Brain pericyte (primary cell): ENCODE measurements at regions not wholly inside any gene's neighbourhood (a gene's known extent, or its start where the extent isn't known, plus 50 kb on each side); places are given as distances from the start of the nearest gene placed in this dataset.

Source experiments
- DNase-seq: peaks from one replicate; pipeline ENCODE4 v3.0.0-alpha.2; 2012; ENCODE audit warnings: low read depth, low spot score

- DNase-seq: no peak
These were observed 1301.9 kb downstream of the PCDH7 start for GRCh38 chr4:32022071-32022470.

- DNase-seq: no peak
These were observed 1305.8 kb downstream of the PCDH7 start for GRCh38 chr4:32025851-32026459.

- DNase-seq: no peak
These were observed 1310.2 kb downstream of the PCDH7 start for GRCh38 chr4:32030406-32030805.

GRCh38 chr4:32031026-32031425 is 1310.9 kb downstream of the PCDH7 start:
- no peak for DNase-seq

GRCh38 chr4:32032136-32032672 is 1312.0 kb downstream of the PCDH7 start:
- no peak for DNase-seq

- DNase-seq: no peak
These were observed 1317.2 kb downstream of the PCDH7 start for GRCh38 chr4:32037399-32037798.

- no peak for DNase-seq
These were observed 1322.5 kb downstream of the PCDH7 start for GRCh38 chr4:32042486-32043247.

- DNase-seq: no peak
These were observed 1323.1 kb downstream of the PCDH7 start for GRCh38 chr4:32043248-32043633.

GRCh38 chr4:32061916-32062315 is 1341.7 kb downstream of the PCDH7 start:
- DNase-seq: no peak

- no peak for DNase-seq
These were observed 1353.4 kb downstream of the PCDH7 start for GRCh38 chr4:32073542-32073941.

GRCh38 chr4:32087211-32087610 is 1367.0 kb downstream of the PCDH7 start:
- DNase-seq: no peak

- no peak for DNase-seq
These were observed 1374.8 kb downstream of the PCDH7 start for GRCh38 chr4:32094987-32095386.

GRCh38 chr4:32102896-32103295 is 1382.7 kb downstream of the PCDH7 start:
- DNase-seq: no peak

GRCh38 chr4:32106767-32107166 is 1386.6 kb downstream of the PCDH7 start:
- DNase-seq: no peak

GRCh38 chr4:32112891-32113290 is 1392.7 kb downstream of the PCDH7 start:
- no peak for DNase-seq

GRCh38 chr4:32117693-32118092 is 1397.5 kb downstream of the PCDH7 start:
- DNase-seq: no peak

GRCh38 chr4:32119907-32120306 is 1399.7 kb downstream of the PCDH7 start:
- no peak for DNase-seq

GRCh38 chr4:32128549-32128948 is 1408.4 kb downstream of the PCDH7 start:
- no peak for DNase-seq

GRCh38 chr4:32129967-32130366 is 1409.8 kb downstream of the PCDH7 start:
- DNase-seq: no peak

GRCh38 chr4:32133141-32133540 is 1413.0 kb downstream of the PCDH7 start:
- DNase-seq: no peak

- DNase-seq: no peak
These were observed 1413.6 kb downstream of the PCDH7 start for GRCh38 chr4:32133734-32134133.

- DNase-seq: no peak
These were observed 1415.5 kb downstream of the PCDH7 start for GRCh38 chr4:32135642-32136041.
